G401 (cell line): ENCODE measurements at regions not wholly inside any gene's neighbourhood (a gene's known extent, or its start where the extent isn't known, plus 50 kb on each side); places are given as distances from the start of the nearest gene placed in this dataset.
A peak's percentile ranks its signal among the peaks of the same experiment; 100 is the strongest.

ENCODE experiments used
- DNase-seq: peaks from one replicate; pipeline ENCODE4 v3.0.0-alpha.2; 2015; ENCODE audit warnings: low spot score
- in situ Hi-C: cut with HindIII; loops from 2 replicates; pipeline ENCODE4 v1.10.0; 2016; ENCODE audit warnings: low sequenced_read_pairs, mixed read lengths

GRCh38 chr12:107219301-107219700, 126.0 kb upstream of the CRY1 start:
- in situ Hi-C loops, result no loop called here
- DNase-seq, result no peak

- no peak for DNase-seq
- in situ Hi-C loops, result no loop called here
Measured at GRCh38 chr12:107221913-107222312, 128.6 kb upstream of the CRY1 start.

GRCh38 chr12:107223821-107224220, 130.5 kb upstream of the CRY1 start:
- DNase-seq, result no peak
- in situ Hi-C loops, result no loop called here

- no peak for DNase-seq
- in situ Hi-C loops, result no loop called here
Measured at GRCh38 chr12:107225635-107226034, 132.3 kb upstream of the CRY1 start.

- in situ Hi-C loops, result no loop called here
- DNase-seq, result no peak
Measured at GRCh38 chr12:107226126-107226525, 132.8 kb upstream of the CRY1 start.

- DNase-seq, result no peak
- in situ Hi-C loops, result no loop called here
Measured at GRCh38 chr12:107228076-107228475, 134.7 kb upstream of the CRY1 start.

DNA sequence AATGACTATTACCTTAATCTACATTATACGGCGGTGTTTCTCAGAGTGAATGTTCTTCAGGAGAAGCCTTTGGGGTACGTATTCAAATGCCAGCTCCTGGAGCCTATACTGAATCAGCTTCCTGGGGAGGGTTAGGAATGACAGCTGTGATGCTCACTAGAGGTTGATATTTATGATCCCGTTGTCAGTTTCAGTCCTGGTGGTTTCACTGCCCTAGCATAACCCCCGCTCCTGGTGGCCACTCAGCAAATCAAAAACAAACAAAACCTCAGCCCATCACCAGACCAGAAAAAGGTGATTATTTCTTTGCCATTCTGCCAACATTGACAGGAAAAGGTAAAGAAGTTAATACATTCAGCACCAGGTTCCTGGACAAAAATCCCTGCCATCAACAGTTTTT, 136.5 kb upstream of the CRY1 start:
- in situ Hi-C loops, result no loop called here
- DNase-seq, result no peak

- in situ Hi-C loops, result no loop called here
- DNase-seq, result no peak
Measured at GRCh38 chr12:107231303-107231702, 138.0 kb upstream of the CRY1 start.

- no peak for DNase-seq
- in situ Hi-C loops, result no loop called here
Measured at GRCh38 chr12:107233551-107233950, 140.2 kb upstream of the CRY1 start.

DNA sequence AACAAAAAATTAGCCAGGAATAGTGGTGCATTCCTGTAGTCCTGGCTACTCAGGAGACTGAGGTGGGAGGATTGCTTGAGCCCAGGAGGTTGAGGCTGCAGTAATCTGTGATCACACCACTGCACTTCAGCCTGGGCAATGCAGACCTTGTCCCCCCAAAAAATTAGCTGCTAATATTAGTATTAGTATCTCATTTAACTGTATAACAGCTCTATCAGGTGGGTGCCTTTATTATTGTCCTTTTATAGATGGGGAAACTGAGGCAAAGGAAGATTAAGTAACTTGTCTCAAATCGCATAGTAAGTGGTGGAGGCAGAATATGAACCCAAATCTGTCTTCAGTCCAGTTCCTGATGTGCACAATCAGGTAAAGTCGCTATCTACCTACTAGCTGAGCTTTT, 142.3 kb upstream of the CRY1 start:
- in situ Hi-C loops, result no loop called here

DNA sequence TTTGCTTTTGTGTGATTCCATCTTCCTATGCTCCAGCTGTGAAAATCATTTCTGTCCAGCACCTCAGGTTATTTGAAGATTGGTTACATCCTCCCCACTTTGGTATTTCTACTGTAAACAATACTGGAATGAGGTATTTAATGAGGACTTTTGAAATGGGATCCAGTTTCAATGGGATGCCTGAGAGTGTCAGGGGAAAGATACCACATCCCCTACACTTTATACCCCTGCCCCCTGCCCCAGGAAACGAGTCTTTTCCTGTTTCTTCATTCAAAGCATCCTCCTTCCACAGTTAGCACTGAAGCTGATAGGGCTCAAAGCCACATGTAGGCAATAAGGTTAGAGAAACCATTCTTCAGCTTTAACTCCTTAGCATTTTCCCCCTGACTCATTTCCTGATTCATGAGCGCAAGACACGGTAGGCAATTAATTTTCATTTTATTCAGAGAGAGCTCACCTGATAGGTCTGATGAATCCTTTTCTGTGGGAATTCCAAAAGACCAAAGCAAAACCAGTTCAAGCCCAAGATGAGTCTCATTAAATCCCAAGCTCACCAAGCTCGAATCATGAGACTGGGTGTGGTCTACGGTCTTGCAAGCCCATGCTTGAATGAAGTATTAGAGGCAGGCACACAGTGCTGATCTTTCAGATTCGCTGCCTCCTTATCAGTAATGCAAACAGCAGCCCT, 143.6 kb upstream of the CRY1 start:
- no peak for DNase-seq
- in situ Hi-C loops, result no loop called here

More for the DNA sequence above, 142.3 kb upstream of the CRY1 start:
- DNase-seq, result no peak

- DNase-seq, result no peak
- in situ Hi-C loops, result no loop called here
Measured at GRCh38 chr12:107238296-107238695, 144.9 kb upstream of the CRY1 start.

- in situ Hi-C loops, result no loop called here
- peak; percentile 6 for DNase-seq
Measured at GRCh38 chr12:107241411-107241810, 148.1 kb upstream of the CRY1 start.

GRCh38 chr12:107242189-107242588, 148.8 kb upstream of the CRY1 start:
- DNase-seq, result no peak
- in situ Hi-C loops, result no loop called here

DNA sequence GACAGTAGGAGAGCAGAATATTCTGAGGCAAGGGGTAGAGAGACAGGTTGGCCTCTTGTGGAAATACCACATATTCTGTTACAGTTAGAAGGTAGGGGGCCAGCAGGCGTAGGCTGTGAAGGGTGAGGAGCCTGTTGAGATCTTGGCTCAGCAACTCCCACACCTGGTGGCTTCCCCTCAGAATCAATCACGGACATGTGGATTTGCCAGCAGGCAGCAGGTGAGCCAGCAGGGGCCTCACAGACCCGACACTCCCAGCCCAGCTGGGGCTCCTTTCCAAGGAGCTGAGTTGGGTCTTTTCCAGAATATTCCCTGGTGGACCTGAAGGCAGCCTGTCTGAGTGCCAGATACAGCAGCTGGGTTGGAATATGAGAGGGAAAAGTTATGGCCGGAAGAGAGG, 150.0 kb upstream of the CRY1 start:
- DNase-seq, result no peak
- in situ Hi-C loops, result no loop called here

DNA sequence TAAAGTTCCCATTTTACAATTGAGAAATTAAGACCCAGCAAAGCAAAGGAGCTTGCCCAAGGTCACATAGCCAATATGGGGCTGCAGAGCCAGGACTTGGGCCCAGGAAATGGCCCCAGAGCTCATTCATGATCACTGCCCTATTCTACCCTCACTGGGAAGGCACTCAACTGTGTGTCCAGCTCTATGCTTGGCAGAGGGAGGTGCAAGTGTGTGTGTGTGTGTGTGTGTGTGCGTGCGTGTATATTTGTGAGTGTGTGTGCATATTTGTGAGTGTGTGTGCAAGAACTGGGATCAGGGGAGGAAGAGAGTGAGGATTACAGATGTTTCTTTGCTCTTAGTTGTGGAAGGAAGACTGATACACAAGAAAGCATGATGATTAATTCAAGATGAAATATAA, 151.2 kb upstream of the CRY1 start:
- in situ Hi-C loops, result no loop called here
- no peak for DNase-seq

- no peak for DNase-seq
- in situ Hi-C loops, result no loop called here
Measured at GRCh38 chr12:107247650-107248049, 154.3 kb upstream of the CRY1 start.

DNA sequence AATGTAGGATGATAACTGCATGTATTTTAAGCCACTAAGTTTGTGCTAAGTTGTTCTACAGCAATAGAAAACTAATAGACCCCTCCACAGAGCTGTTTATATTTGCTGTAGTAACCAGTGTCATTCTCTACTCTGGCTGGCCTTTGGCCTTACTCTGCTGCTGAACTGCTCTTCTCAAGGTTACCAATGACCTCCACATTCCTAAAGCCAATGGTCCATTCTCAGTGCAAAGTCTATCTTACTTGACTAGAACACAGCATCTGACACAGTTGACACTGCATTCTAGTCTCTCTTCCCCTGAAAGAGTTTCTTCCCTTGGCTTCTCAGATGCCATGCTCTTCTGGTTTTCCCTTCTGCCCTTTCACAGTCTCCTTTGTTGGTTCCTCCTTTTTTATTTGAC, 154.8 kb upstream of the CRY1 start:
- in situ Hi-C loops, result no loop called here
- DNase-seq, result no peak

DNA sequence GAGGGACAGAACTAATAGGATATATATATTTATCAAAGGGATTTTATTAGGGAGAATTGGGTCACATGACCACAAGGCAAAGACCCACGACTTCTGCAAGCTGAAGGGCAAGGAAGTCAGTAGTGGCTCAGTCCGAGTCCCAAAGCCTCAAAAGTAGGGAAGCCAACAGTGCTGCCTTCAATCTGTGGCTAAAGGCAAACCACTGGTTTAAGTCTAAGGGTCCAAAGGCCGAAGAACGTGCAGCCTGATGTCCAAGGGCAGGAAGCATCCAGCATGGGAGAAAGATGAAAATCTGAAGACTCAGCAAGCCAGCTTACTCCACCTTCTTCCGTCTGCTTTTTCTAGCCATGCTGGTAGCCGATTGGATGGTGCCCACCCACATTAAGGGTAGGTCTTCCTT, 157.9 kb upstream of the CRY1 start:
- DNase-seq, result no peak
- in situ Hi-C loops, result no loop called here

- in situ Hi-C loops, result no loop called here
- DNase-seq, result no peak
Measured at GRCh38 chr12:107253361-107253760, 160.0 kb upstream of the CRY1 start.

GRCh38 chr12:107254258-107254856, 161.0 kb upstream of the CRY1 start:
- in situ Hi-C loops, result no loop called here
- no peak for DNase-seq
